Activated T-helper 17 cell treated with anti-CD3 and anti-CD28 coated beads, Interleukin-2, amount 50 U/mL, for 72 hours (primary cell): ENCODE measurements at regions not wholly inside any gene's neighbourhood (a gene's known extent, or its start where the extent isn't known, plus 50 kb on each side); places are given as distances from the start of the nearest gene placed in this dataset.
A peak's percentile ranks its signal among the peaks of the same experiment; 100 is the strongest.
"Not testable (repeated sequence)": the region's sequence is repeated elsewhere in the genome, so short reads cannot be mapped to it uniquely, and the experiment has no call there.

Experiments
- ATAC-seq: fragments of 150-1000 bp; cut with Tn5 transposase; replicated peaks from 2 replicates; pipeline ENCODE4 v1.10.0; 2021; ENCODE audit warnings: mild to moderate bottlenecking, moderate library complexity
- H3K27ac Mint-ChIP-seq: one replicate; pipeline ENCODE4 v1.8.0; 2022; ENCODE audit warnings: mixed read lengths
- H3K27me3 Mint-ChIP-seq: one replicate; pipeline ENCODE4 v1.8.0; 2022; ENCODE audit warnings: mixed read lengths
- H3K36me3 Mint-ChIP-seq: one replicate; pipeline ENCODE4 v1.8.0; 2022; ENCODE audit warnings: low read depth, mild to moderate bottlenecking, mixed read lengths
- H3K4me1 Mint-ChIP-seq: one replicate; pipeline ENCODE4 v1.8.0; 2022; ENCODE audit warnings: mixed read lengths
- H3K4me3 Mint-ChIP-seq: one replicate; pipeline ENCODE4 v1.8.0; 2022; ENCODE audit warnings: mild to moderate bottlenecking, mixed read lengths
- H3K9me3 Mint-ChIP-seq: one replicate; pipeline ENCODE4 v1.8.0; 2022; ENCODE audit warnings: mixed read lengths

DNA sequence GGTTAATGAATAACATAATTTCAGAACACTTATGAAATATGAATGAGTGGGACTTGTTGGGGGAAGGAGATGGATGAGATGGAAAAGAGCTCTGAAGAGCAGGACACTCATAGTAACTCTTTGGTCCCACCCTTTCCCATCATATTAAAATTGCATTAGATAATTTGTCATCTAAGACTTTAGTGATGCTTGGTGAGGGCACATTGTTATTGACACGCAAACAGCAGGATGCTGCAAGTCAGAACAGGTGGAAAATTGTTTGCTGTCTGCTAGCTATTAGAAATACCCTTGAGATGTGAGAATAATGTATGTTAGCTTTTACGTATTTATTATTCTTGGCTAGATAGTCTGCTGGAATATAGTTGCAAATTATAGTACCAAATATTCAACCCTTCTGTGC, 75.7 kb downstream of the TANC2 start:
- Mint-ChIP-seq H3K9me3 (no peaks in the 10 kb centered on the region), H3K36me3 (no peaks in the 10 kb centered on the region), H3K4me3 (no peak overlapping the region), H3K27ac (no peak overlapping the region), H3K4me1 (peaks cover 11% of the 10 kb centered on the region), H3K27me3 (no peaks in the 10 kb centered on the region)
- ATAC-seq = no peak

DNA sequence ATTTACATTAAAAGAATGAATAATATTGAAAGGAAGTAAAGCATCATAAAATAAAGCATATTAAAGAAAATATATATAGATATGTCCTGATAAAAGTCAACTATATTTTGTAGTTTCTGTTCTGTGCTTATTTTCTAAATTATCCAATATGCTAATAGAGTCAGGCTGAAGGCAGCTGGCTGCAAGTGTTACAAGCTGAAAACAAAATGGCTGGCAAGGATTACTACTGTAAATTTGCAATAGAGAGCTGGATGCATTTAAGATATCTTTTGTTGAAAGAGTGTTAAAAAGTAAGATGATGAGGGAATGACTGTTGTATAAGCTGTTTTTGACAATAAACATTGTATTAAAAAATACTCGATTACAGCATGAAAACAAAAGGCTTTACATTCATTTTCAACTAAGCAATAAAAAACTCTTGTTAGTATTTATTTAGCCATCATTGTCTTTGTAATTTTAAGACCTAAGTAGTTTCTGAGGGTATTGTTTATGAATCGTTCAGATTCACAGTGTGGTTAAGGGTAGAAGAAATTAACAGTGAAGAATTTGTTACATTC, 76.3 kb downstream of the TANC2 start:
- no peaks in the 10 kb centered on the region for H3K9me3 Mint-ChIP-seq
- no peak overlapping the region for H3K4me3 Mint-ChIP-seq
- H3K36me3 Mint-ChIP-seq = no peaks in the 10 kb centered on the region
- no peak for ATAC-seq
- peaks cover 11% of the 10 kb centered on the region for H3K4me1 Mint-ChIP-seq
- H3K27me3 Mint-ChIP-seq = no peaks in the 10 kb centered on the region
- H3K27ac Mint-ChIP-seq = no peak overlapping the region

- peaks cover 16% of the 10 kb centered on the region for H3K4me1 Mint-ChIP-seq
- H3K27me3 Mint-ChIP-seq, H3K27ac Mint-ChIP-seq: not testable (repeated sequence)
Observed at GRCh38 chr17:63057560-63057959, 91.5 kb downstream of the TANC2 start.

DNA sequence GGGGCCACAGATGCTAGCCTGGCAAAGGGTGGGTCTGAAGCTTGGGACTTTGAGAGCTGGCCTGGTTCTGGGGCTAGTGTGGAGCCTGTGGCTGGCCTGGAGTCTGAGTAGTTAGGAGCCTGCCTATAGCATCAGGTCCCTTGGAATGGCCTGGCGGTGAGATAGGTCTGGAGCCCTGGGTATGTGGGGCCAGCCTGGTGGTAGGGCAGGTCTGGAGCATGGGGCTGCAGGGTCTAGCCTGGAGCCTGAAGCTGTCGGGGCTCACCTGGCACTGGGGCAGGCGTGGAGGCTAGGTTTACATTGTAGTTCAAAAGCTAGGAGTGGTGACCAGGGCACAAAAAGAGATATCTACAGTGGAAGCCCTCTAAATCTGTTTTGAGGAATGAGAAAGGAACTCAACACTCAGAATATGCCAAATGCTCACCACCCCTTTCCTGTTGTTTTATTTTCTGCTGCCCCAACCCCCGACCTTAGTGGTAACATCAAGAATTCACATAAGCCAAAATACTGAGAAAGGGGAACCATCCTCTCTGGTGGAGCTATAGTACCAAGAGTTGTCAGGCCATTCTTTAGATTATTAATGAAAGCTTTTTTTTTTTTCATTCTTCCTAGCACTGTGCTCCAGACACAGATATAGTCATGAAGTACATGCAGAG, 100.3 kb downstream of the TANC2 start:
- Mint-ChIP-seq H3K27me3 (no peaks in the 10 kb centered on the region), H3K4me3 (no peak overlapping the region), H3K4me1 (peaks cover 20% of the 10 kb centered on the region), H3K9me3 (no peaks in the 10 kb centered on the region), H3K27ac (no peak overlapping the region), H3K36me3 (no peaks in the 10 kb centered on the region)
- ATAC-seq = no peak

More at GRCh38 chr17:63057560-63057959, 91.5 kb downstream of the TANC2 start:
- not testable (repeated sequence) for H3K9me3 Mint-ChIP-seq, ATAC-seq, H3K4me3 Mint-ChIP-seq, H3K36me3 Mint-ChIP-seq

GRCh38 chr17:63069245-63069644, 103.2 kb downstream of the TANC2 start:
- Mint-ChIP-seq H3K4me3 (no peak overlapping the region), H3K36me3 (no peaks in the 10 kb centered on the region), H3K9me3 (no peaks in the 10 kb centered on the region), H3K27me3 (no peaks in the 10 kb centered on the region), H3K4me1 (peaks cover 20% of the 10 kb centered on the region), H3K27ac (no peak overlapping the region)
- peak; percentile 85 for ATAC-seq

DNA sequence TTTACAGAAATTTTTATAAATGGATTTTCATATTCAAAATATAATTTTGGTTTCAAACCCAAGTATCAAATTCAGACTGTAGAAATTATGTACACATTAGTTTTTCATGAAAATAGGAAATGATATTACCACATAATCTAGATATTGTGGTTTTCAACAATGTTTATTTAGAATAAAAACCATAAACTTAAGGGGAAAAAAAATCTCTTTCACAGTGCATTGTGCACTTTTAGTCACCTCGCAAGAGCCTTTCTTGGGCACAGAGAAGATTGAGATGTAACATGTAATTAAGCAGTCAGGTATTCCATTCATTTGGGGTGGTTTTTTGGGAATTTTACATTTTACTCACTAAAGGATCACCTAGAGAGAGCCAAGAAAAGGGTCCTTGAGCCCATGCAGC, 104.0 kb downstream of the TANC2 start:
- H3K4me1 Mint-ChIP-seq = peaks cover 18% of the 10 kb centered on the region

GRCh38 chr17:63071797-63072196, 105.8 kb downstream of the TANC2 start:
- Mint-ChIP-seq H3K9me3 (no peaks in the 10 kb centered on the region), H3K4me1 (peaks cover 20% of the 10 kb centered on the region), H3K27ac (no peak overlapping the region), H3K27me3 (no peaks in the 10 kb centered on the region), H3K4me3 (no peak overlapping the region), H3K36me3 (no peaks in the 10 kb centered on the region)
- peak; percentile 74 for ATAC-seq

More for the DNA sequence above, 104.0 kb downstream of the TANC2 start:
- Mint-ChIP-seq H3K4me3 (no peak overlapping the region), H3K27ac (no peak overlapping the region), H3K9me3 (no peaks in the 10 kb centered on the region), H3K36me3 (no peaks in the 10 kb centered on the region), H3K27me3 (no peaks in the 10 kb centered on the region)
- ATAC-seq = no peak

DNA sequence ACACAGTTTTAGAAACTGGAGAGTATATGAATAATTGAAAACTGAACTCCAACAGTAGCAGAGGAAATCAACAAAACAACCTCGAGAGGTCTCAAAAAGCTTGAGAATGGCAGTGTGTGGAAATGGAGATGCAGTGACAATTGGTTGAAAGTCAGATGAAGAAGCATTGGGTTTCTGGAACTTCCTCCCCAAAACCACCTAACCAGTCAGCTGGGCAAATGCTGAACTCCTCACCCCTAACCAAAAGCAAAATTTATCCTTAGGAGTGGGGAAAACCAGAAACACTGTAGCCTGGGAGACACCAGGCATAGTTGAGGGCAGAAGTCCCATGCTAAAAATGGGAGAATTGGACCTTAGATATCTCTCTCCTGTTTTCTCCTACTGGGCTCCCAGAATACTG, 109.9 kb downstream of the TANC2 start:
- H3K27me3 Mint-ChIP-seq = no peaks in the 10 kb centered on the region
- peaks cover 10% of the 10 kb centered on the region for H3K4me1 Mint-ChIP-seq
- H3K27ac Mint-ChIP-seq = no peak overlapping the region
- no peaks in the 10 kb centered on the region for H3K36me3 Mint-ChIP-seq
- H3K4me3 Mint-ChIP-seq = no peak overlapping the region
- ATAC-seq = peak; percentile 34
- H3K9me3 Mint-ChIP-seq = no peaks in the 10 kb centered on the region

DNA sequence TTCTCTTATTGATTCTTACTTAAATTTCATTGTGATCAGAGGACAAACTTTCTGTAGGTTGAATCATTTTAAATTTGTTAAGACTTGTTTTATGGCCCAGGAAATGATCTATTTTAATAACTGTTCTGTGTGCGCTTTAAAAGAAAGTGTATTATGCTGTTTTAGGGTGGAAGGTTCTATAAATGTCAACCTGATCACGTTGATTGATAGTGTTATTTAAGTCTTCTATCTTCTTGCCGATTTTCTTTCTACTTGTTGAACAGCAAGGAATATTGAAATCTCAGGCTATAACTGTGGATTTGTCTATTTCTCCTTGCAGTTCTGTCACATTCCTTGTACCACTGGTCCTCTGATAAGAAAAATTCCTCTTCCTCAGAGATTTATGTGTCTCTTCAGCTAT, 112.7 kb downstream of the TANC2 start:
- Mint-ChIP-seq H3K27me3 (no peaks in the 10 kb centered on the region), H3K4me1 (peaks cover 4% of the 10 kb centered on the region), H3K4me3 (no peak overlapping the region), H3K36me3 (no peaks in the 10 kb centered on the region), H3K9me3 (no peaks in the 10 kb centered on the region), H3K27ac (peak overlapping the region; percentile 23)
- no peak for ATAC-seq

DNA sequence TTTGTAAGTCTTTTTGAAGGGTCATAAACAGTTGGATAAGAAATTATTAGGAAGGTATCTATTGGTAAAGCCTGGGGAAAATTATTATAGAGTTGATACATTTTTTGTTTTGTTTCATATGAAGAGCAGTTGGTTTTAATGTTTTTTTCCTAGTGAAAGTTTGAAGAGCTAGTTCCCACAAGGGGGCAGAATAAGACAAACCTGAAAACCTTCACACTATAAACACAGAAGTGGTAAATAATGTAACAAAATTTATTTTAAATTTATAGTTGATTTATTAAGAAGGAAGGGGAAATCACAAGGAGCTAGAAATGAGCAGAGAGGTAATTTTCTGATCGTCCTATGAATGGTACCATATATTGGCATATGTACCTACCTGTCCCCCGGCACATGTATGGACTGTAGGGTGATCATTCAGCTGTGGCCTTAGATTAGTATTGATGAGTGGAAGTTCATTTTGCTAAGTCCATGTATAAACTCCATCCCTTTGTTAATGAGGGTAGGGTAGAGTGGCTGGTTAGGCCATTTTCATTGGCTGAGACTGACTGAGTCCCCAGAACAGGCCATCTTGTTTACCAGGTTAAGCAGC, 116.3 kb downstream of the TANC2 start:
- Mint-ChIP-seq H3K27ac (no peak overlapping the region), H3K27me3 (no peaks in the 10 kb centered on the region), H3K4me3 (no peak overlapping the region), H3K4me1 (no peaks in the 10 kb centered on the region), H3K36me3 (no peaks in the 10 kb centered on the region), H3K9me3 (no peaks in the 10 kb centered on the region)
- no peak for ATAC-seq

GRCh38 chr17:63082952-63083351, 116.9 kb downstream of the TANC2 start:
- Mint-ChIP-seq H3K9me3 (no peaks in the 10 kb centered on the region), H3K27me3 (no peaks in the 10 kb centered on the region), H3K27ac (no peak overlapping the region), H3K36me3 (no peaks in the 10 kb centered on the region), H3K4me3 (no peak overlapping the region), H3K4me1 (no peaks in the 10 kb centered on the region)
- peak; percentile 37 for ATAC-seq

- no peaks in the 10 kb centered on the region for H3K27me3 Mint-ChIP-seq
- H3K4me1 Mint-ChIP-seq = no peaks in the 10 kb centered on the region
- H3K9me3 Mint-ChIP-seq = no peaks in the 10 kb centered on the region
- no peak overlapping the region for H3K27ac Mint-ChIP-seq
- no peak for ATAC-seq
- no peak overlapping the region for H3K4me3 Mint-ChIP-seq
- no peaks in the 10 kb centered on the region for H3K36me3 Mint-ChIP-seq
Observed at GRCh38 chr17:63086483-63087185, 120.6 kb downstream of the TANC2 start.

DNA sequence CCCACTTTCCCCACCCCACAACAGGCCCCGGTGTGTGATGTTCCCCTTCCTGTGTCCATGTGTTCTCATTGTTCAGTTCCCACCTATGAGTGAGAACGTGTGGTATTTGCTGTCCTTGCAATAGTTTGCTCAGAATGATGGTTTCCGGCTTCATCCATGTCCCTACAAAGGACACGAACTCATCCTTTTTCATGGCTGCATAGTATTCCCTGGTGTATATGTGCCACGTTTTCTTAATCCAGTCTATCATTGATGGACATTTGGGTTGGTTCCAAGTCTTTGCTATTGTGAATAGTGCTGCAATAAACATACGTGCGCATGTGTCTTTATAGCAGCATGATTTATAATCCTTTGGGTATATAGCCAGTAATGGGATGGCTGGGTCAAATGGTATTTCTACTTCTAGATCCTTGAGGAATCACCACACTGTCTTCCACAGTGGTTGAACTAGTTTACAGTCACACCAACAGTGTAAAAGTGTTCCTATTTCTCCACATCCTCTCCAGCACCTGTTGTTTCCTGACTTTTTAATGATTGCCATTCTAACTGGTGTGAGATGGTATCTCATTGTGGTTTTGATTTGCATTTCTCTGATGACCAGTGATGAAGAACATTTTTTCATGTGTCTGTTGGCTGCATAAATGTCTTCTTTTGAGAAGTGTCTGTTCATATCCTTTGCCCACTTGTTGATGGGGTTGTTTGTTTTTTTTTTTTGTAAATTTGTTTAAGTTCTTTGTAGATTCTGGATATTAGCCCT, 124.5 kb downstream of the TANC2 start:
- H3K36me3 Mint-ChIP-seq, H3K9me3 Mint-ChIP-seq, H3K27ac Mint-ChIP-seq, ATAC-seq, H3K27me3 Mint-ChIP-seq, H3K4me1 Mint-ChIP-seq, H3K4me3 Mint-ChIP-seq: not testable (repeated sequence)

DNA sequence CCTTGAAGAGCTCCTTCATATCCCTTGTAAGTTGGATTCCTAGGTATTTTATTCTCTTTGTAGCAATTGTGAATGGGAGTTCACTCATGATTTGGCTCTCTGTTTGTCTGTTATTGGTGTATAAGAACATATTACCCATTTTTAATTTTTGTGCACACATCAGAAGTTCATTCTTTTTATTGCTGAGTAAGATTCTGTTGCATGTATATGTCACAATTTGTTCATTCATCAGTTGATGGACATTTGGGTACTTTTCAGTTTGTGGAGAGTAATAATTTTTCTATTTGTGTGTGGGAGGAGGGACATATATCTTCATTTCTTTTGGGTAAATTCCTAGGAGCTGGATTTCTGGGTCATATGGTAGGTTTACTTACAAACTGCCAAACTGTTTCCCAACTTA, 125.9 kb downstream of the TANC2 start:
- H3K9me3 Mint-ChIP-seq, H3K27ac Mint-ChIP-seq, ATAC-seq, H3K4me3 Mint-ChIP-seq, H3K4me1 Mint-ChIP-seq, H3K27me3 Mint-ChIP-seq, H3K36me3 Mint-ChIP-seq: not testable (repeated sequence)
